OCI-LY3 (cell line): ENCODE measurements at regions not wholly inside any gene's neighbourhood (a gene's known extent, or its start where the extent isn't known, plus 50 kb on each side); places are given as distances from the start of the nearest gene placed in this dataset.

Experiments used
- EZH2phosphoT487 ChIP-seq: fragments of 200-600 bp; shearing (Covaris generic); IDR thresholded peaks from 2 replicates; pipeline ENCODE4 v1.6.1; 2018; ENCODE audit warnings: antibody characterized with exemption, mixed run types, low read depth
- TF ChIP-seq, protein P1 (sequence below): fragments of 200-600, 300-600 bp; sonication (generic); IDR thresholded peaks from 2 replicates; pipeline ENCODE4 v1.5.1; 2014; ENCODE audit warnings: antibody characterized with exemption, low read length, low read depth

GRCh38 chr3:65006300-65006739 is 318.5 kb upstream of the ADAMTS9 start:
- TF ChIP-seq, protein P1, sequence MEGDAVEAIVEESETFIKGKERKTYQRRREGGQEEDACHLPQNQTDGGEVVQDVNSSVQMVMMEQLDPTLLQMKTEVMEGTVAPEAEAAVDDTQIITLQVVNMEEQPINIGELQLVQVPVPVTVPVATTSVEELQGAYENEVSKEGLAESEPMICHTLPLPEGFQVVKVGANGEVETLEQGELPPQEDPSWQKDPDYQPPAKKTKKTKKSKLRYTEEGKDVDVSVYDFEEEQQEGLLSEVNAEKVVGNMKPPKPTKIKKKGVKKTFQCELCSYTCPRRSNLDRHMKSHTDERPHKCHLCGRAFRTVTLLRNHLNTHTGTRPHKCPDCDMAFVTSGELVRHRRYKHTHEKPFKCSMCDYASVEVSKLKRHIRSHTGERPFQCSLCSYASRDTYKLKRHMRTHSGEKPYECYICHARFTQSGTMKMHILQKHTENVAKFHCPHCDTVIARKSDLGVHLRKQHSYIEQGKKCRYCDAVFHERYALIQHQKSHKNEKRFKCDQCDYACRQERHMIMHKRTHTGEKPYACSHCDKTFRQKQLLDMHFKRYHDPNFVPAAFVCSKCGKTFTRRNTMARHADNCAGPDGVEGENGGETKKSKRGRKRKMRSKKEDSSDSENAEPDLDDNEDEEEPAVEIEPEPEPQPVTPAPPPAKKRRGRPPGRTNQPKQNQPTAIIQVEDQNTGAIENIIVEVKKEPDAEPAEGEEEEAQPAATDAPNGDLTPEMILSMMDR, result no peak
- TF ChIP-seq EZH2phosphoT487, result no peak
